ENCODE measurements at regions not wholly inside any gene's neighbourhood (a gene's known extent, or its start where the extent isn't known, plus 50 kb on each side); places are given as distances from the start of the nearest gene placed in this dataset.

GRCh38 chr4:185904381-185904780 is 92.4 kb upstream of the SORBS2 start:
- 49 to 57% methylated on average over 5 of the region's 5 CpGs for WGBS, 2 donors
- no peak for ATAC-seq (ENCODE audit: insufficient read depth, low FRiP score)
- Histone ChIP-seq H3K27me3 (ENCODE audit: control insufficient read depth in 3 of 3, insufficient read depth in 3 of 3, low read length in 2 of 3) (no peaks in the 10 kb centered on the region), H3K9me3 (ENCODE audit: control insufficient read depth in 4 of 4, insufficient read depth in 3 of 4, low read length in 3 of 4) (no peaks in the 10 kb centered on the region), H3K36me3 (ENCODE audit: control insufficient read depth in 4 of 4, insufficient read depth in 4 of 4, low read length in 4 of 4) (no peaks in the 10 kb centered on the region), H3K4me3 (no peak overlapping the region), H3K27ac (ENCODE audit: low read depth in 1 of 2, low read length in 1 of 2) (no peak overlapping the region), H3K4me1 (ENCODE audit: control insufficient read depth in 5 of 5, insufficient read depth in 5 of 5, low read length in 5 of 5) (peaks cover 0 to 3% (median 0%) of the 10 kb centered on the region in 5 donors), H3K9ac (ENCODE audit: insufficient read depth in 1 of 2, low read length in 2 of 2) (no peak overlapping the region)
- no peak for DNase-seq
- TF ChIP-seq CTCF (IDR thresholded peaks at IDR 0.05; ENCODE audit: control extremely low read depth, extremely low read depth), result no peak

GRCh38 chr4:185909972-185910371 is 98.0 kb upstream of the SORBS2 start:
- H3K27ac ChIP-seq (ENCODE audit: low read depth in 1 of 2, low read length in 1 of 2), result no peak overlapping the region
- no peak for TF ChIP-seq CTCF (IDR thresholded peaks at IDR 0.05; ENCODE audit: control extremely low read depth, extremely low read depth)
- H3K4me3 ChIP-seq, result no peak overlapping the region
- ATAC-seq (ENCODE audit: insufficient read depth, low FRiP score) (no peak), DNase-seq (no peak)
- no peaks in the 10 kb centered on the region for H3K9me3 ChIP-seq (ENCODE audit: control insufficient read depth in 4 of 4, insufficient read depth in 3 of 4, low read length in 3 of 4)
- H3K4me1 ChIP-seq (ENCODE audit: control insufficient read depth in 5 of 5, insufficient read depth in 5 of 5, low read length in 5 of 5), result peaks cover 0 to 4% (median 0%) of the 10 kb centered on the region in 5 donors
- H3K36me3 ChIP-seq (ENCODE audit: control insufficient read depth in 4 of 4, insufficient read depth in 4 of 4, low read length in 4 of 4), result no peaks in the 10 kb centered on the region
- no peak overlapping the region for H3K9ac ChIP-seq (ENCODE audit: insufficient read depth in 1 of 2, low read length in 2 of 2)
- no peaks in the 10 kb centered on the region for H3K27me3 ChIP-seq (ENCODE audit: control insufficient read depth in 3 of 3, insufficient read depth in 3 of 3, low read length in 2 of 3)
- WGBS, 2 donors, result 78 to 82% methylated on average over 2 of the region's 2 CpGs

GRCh38 chr4:185911556-185912064 is 99.6 kb upstream of the SORBS2 start:
- H3K9ac ChIP-seq (ENCODE audit: insufficient read depth in 1 of 2, low read length in 2 of 2), result no peak overlapping the region
- H3K36me3 ChIP-seq (ENCODE audit: control insufficient read depth in 4 of 4, insufficient read depth in 4 of 4, low read length in 4 of 4), result no peaks in the 10 kb centered on the region
- H3K27me3 ChIP-seq (ENCODE audit: control insufficient read depth in 3 of 3, insufficient read depth in 3 of 3, low read length in 2 of 3), result no peaks in the 10 kb centered on the region
- no peak overlapping the region for H3K4me3 ChIP-seq
- 88 to 95% methylated on average over 4 of the region's 4 CpGs for WGBS, 2 donors
- no peak for ATAC-seq (ENCODE audit: insufficient read depth, low FRiP score)
- no peaks in the 10 kb centered on the region for H3K9me3 ChIP-seq (ENCODE audit: control insufficient read depth in 4 of 4, insufficient read depth in 3 of 4, low read length in 3 of 4)
- no peak overlapping the region for H3K27ac ChIP-seq (ENCODE audit: low read depth in 1 of 2, low read length in 1 of 2)
- DNase-seq, result no peak
- TF ChIP-seq CTCF (IDR thresholded peaks at IDR 0.05; ENCODE audit: control extremely low read depth, extremely low read depth), result no peak
- peaks cover 0 to 8% (median 0%) of the 10 kb centered on the region in 5 donors for H3K4me1 ChIP-seq (ENCODE audit: control insufficient read depth in 5 of 5, insufficient read depth in 5 of 5, low read length in 5 of 5)

GRCh38 chr4:185912779-185913178 is 100.8 kb upstream of the SORBS2 start:
- Histone ChIP-seq H3K4me3 (no peak overlapping the region), H3K27ac (ENCODE audit: low read depth in 1 of 2, low read length in 1 of 2) (no peak overlapping the region), H3K9ac (ENCODE audit: insufficient read depth in 1 of 2, low read length in 2 of 2) (no peak overlapping the region), H3K36me3 (ENCODE audit: control insufficient read depth in 4 of 4, insufficient read depth in 4 of 4, low read length in 4 of 4) (no peaks in the 10 kb centered on the region), H3K9me3 (ENCODE audit: control insufficient read depth in 4 of 4, insufficient read depth in 3 of 4, low read length in 3 of 4) (no peaks in the 10 kb centered on the region), H3K27me3 (ENCODE audit: control insufficient read depth in 3 of 3, insufficient read depth in 3 of 3, low read length in 2 of 3) (peaks cover 0 to 2% (median 0%) of the 10 kb centered on the region in 3 donors), H3K4me1 (ENCODE audit: control insufficient read depth in 5 of 5, insufficient read depth in 5 of 5, low read length in 5 of 5) (peaks cover 0 to 8% (median 0%) of the 10 kb centered on the region in 5 donors)
- DNase-seq, result no peak
- no peak for ATAC-seq (ENCODE audit: insufficient read depth, low FRiP score)
- TF ChIP-seq CTCF (IDR thresholded peaks at IDR 0.05; ENCODE audit: control extremely low read depth, extremely low read depth), result no peak
- WGBS, 2 donors, result 46 to 69% methylated on average over 4 of the region's 4 CpGs
